HG02588 (cell line): ENCODE measurements at regions not wholly inside any gene's neighbourhood (a gene's known extent, or its start where the extent isn't known, plus 50 kb on each side); places are given as distances from the start of the nearest gene placed in this dataset.
"Not testable (repeated sequence)": the region's sequence is repeated elsewhere in the genome, so short reads cannot be mapped to it uniquely, and the experiment has no call there.

Experiments
- ATAC-seq: cut with Tn5 transposase; IDR thresholded peaks from one replicate; pipeline ENCODE4 v1.9.1; 2021; ENCODE audit warnings: mild to moderate bottlenecking, moderate library complexity; ENCODE audit not compliant: unreplicated experiment

DNA sequence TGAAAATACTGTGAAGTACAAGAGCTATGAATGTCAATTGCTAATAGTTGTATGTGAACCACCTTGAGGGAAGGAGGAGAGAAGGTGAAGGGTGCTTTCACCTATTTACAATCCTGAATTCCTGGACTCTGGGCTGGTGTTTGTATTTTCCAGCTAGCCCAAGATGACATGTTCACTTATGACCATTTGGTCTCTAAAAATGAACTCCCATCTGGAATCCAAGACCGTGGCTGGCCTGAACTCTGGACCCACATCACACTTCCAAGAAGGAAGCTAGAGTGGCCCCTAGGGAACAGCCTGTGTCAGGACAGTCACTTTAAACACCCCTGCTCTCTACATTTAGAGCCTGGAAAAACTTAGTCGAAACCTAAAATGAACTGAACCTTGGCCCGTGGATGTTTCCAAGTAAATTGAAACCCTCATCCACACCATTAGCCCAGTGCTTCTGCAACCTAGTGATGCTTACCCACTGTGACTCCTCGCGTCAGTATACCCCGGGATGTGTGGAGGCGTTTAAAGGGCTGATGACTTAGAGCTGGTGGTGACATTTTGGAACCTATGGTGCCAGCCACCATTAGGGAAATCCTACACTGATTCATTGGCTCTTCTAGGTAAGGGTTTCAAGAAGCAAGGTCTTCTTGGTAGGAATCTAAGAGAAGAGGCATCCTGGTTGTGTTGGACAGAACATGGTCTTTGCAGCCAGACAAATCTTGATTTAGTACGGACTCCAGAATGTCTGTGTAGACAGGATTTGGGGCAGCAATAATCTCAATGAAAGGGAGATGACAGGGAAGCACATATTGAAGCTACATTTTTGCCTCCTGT, 171.5 kb upstream of the IRF2BP2 start:
- ATAC-seq, result no peak

DNA sequence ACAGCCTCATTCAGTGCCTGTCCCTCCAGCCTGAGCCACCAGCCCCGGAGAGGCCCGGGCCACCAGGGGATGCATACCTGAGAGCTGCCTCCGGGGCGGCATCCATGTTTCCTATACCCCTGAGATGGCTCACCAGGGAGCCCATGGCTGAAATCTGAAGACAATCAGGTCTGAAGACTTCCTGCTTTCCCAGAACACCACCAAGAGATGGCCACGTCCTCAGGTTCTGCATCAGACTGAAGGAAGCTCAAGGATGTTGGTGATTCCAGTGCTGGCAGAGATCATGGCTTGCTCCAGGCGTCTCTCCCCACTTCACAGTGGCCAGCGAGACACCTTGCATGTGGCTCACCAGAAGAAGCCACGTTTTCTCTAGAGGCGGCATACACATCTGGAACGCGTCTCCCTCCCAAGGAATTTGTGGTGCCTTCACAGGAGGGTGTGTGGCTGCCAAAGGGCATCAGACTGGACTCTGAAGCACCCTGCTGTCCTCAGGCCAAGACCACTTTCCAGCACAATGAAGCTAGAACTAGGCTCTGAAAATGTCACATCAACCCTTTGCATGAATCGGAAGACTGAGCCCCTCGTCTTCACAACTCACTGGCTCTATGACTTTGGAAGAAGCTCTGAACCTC, 170.7 kb upstream of the IRF2BP2 start:
- ATAC-seq, result no peak

DNA sequence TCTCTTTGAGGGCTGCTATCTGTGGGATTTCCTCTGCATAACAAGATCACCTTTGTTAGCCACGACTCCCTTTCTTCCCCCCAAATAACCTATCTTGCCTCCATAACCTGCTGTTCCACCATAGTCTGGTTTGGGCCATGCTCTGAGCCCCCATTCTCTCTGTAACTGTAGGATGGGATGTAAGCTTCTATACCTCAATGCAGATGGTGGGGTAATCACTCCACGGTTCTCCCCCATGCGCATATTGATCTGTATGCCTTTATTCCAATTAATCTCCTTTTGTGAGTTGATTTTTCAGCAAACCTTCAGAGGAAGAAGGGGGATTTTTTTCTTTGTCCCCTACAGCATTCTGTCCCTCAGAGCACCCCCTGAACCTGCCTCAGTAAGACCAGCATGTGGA, 170.1 kb upstream of the IRF2BP2 start:
- ATAC-seq, result no peak

DNA sequence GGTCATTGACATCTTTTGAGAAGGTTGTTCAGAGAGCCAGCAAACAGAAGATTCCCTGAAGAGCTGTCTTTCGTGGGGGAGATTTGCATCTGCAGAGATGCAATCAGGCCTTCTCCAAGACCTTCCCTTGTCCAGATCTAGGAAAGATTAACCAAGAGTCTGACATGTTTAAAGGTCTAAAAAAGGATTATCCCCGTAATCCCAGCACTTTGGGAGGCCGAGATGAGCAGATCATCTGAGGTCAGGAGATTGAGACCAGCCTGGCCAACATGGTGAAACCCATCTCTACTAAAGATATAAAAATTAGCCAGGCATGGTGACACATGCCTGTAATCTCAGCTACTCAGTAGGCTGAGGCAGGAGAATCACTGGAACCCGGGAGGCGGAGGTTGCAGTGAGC, 169.6 kb upstream of the IRF2BP2 start:
- ATAC-seq, result not testable (repeated sequence)

DNA sequence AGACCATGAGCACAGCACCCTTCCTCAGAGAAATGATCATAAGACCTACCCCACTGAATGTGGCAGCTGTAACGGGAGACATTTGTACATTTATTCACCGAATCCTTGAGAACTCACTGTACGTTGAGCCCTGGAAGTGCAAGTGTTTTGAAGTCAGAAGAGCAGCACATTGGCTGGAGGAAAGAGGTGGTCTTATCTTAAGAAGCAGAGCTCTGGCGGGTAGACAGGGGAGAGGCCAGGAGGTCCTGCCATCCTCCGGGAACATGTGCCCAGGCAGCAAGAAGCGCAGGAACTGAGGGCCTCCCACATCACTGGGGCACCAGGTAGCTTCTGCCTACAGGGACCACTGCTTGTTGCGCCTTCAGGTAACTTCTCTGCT, 169.2 kb upstream of the IRF2BP2 start:
- no peak for ATAC-seq

DNA sequence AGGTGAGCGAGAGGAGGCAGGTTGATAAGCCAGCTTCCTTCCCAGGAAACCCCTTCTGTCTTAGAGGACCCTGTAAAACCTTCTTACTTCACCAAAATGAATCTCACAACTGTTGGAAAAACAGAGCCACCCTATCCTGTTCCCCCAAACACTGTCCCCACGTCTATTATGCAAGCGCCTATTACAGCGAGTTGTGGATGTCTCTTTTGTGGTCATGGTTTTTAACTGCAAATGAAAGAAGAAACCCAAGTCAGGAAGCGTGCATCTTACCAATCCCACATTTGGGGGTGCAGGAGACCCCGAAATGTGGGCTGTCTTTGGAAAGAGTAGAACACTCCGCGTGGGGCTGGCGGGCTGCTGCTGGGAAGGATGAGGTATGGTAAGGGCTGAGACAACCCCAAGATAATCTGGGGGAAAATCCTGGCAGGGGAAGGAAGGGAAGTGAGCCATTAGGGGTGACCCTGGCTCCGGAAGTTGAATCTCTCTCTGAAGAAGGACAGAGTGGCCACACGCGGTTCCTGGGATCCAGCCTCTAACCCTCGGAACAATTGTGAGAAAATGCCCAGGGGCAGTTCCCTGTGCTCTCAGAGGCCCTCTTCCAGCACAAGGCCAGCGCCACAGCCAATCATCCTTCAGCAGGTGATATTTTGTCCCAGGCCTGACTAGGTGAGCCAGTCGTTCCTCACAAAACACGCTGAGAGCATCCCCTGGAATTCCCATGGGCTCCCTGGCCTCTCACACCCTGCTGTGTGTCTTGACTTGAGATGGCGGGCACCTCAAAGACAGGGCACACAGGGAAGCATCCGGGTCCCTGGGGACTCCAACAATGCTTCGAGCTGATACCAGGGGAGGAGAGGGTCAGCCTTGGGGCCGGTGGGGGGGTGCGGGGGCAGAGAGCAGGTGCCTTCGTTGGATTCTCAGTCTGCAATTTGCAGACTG, 168.5 kb upstream of the IRF2BP2 start:
- ATAC-seq, result no peak

DNA sequence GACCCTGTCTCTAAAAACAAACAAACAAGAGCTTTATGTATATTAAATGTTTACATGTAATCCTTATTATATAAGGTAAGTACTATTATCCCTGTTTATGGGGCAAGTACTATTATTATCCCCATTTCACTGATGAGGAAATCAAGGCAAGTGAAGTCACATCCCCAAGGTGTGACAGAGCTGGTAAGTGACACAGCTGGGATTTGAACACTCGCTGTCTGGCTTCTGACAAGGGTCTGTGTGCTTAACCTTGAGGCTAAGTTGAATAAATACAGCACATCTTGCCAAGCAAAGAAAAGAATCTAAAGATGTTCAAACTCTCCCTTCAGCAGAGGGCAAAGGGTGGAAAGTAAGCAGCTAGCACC, 167.9 kb upstream of the IRF2BP2 start:
- no peak for ATAC-seq

DNA sequence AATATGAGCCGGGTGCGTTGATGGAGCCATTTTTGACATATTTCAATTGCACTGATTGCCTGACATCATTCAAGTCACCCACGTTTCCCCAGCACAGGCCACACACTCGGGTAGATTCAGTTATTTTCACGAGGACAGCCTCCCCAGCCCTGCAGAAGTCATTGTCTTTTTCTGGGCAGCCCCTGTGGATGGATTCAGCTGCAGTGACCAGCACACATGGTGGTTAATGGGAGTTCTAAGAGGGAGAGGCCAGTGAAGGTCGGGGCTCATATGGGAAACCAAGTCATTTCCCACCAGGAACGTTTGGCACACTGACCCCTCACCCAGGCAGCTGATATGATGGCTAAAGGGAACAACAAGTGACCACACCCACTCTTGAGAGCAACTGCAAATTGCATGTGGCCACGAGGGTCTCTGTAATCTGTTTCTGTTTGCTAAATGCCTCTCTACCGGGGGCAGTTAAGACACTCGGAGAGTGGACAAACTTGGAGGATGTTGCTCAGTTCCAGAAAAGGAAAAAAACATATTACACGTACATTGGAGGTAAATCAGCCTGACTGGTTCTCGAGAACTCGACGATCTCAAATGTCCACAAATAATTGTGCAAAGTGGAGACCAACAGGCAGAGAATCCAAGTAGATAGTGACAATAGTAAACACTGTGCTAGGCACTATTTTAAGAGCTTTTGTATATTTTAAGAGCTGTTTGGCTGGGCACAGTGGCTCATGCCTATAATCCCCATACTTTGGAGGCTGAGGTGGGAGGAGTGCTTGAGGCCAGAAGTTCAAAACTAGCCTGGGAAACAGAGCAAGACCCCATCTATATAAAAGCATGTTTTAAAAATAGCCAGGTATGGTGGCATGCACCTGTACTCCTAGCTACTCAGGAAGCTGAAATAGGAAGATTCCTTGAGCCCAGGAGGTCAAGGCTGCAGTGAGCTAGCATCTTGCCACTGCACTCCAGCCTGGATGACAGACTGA, 167.2 kb upstream of the IRF2BP2 start:
- no peak for ATAC-seq

DNA sequence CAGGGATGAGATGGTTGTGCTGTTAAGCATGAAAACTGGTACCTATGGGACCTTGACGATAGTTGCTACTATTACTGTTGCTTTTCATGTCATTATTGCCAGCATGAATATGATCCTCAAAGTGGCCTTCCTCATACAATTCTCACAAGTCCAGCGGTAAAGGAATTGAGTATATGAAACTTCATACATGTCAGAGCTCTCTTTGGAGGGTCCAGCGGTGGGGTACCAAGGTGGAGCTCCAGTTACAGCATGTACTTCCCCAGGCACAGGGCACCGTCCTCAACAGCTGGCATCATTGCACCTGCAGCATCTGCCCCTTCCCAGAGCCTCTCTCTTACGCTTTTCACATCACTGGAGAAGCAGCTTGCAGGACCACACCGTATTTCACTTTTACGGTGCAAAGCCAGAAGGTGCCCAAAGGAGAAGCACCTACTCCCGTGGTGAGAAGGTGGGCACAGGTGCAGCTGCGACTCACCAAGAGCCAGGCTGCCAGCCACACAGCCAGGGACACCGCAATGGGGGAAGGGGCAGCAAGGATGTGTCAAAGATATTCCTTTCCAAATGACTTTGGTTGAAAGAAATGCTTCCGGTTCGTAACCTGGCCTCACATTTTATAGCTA, 166.4 kb upstream of the IRF2BP2 start:
- no peak for ATAC-seq

DNA sequence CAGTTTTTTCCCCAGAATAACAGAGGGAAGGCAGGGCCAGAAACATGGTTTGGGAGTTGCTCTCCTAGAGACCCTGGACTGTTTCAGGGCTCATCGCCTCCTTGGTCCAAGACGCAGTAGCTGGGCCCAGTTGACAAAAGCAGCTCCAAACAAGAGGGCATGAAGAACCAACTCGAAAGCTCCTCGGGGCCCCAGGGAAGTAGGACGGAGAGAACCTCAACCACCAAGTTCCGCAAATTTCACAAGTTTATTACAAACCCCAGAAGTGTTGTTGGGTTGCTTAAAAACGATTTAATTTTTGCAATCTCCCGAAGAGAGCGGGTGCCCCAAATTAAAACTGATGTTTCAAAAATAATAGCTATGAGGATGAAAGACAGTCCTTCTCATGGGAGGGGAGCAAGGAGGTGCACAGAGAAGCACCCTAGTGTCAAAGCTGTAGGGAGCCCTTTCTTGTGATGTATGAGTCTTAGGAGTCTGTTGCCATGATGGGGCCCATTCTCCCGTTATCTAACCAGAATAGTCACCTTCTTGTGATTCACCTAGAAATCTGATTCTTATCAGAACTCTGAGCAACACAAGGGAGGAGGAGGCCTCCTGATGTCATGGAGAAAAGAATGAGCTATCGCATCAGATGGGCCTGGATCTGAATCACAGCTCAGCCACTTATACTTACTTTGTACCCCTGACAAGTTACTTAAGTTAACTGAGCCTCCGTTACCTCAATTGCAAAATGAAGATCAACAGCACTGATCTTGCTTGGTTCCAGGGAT, 165.7 kb upstream of the IRF2BP2 start:
- no peak for ATAC-seq

DNA sequence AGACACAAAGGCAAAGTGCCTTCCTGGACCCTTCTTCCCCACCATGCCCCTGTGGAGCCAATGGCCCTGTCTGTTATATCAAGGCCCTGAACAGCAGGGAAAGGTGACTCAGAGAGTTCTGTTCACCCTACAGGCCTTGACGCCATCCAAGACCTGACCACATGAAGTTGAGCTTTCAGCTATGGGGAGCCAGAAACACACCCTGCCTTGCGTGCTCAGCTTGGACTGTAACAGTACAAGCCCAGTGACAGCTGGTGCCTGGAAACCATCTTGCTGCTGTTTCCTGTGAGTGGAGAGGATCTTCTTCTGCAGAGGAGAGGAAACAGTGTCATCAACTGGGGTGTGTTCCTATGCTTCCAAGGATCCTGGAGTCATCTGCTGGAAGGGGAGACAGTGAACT, 165.0 kb upstream of the IRF2BP2 start:
- ATAC-seq, result no peak

DNA sequence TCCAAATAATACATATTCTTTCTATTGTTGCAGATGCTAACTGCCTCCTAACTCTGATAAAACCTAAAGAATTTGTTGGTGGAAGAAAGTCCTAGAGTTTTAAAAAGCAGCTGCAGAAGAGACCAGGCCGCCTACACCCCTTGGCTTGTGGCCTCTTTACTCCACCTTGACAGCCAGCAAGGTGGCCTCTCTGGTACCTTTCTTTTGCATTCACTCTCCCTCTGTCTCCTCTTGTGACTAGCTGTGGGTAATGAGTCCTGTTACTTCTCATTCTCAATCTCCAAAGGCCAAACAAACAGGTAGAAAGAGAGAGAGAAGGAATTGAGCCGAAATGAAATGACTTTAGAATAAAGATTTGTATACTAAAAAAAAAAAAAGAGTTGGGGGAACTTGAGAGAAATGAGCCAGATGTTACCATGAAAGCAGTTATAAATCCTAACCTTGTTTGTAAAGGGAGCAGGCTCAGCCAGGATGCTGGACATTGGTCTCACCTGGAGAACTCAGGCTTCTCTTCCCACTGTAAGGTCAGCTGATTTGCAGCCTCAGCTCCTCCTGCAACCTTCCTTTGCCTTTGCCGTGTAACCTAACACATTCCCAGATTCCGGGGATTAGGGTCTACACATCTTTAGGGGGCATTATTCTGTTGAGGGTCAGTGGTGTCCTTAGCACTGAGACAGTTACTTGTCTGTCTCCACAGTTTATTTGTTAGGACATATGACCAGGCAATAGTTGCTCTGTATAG, 164.1 kb upstream of the IRF2BP2 start:
- ATAC-seq, result no peak

DNA sequence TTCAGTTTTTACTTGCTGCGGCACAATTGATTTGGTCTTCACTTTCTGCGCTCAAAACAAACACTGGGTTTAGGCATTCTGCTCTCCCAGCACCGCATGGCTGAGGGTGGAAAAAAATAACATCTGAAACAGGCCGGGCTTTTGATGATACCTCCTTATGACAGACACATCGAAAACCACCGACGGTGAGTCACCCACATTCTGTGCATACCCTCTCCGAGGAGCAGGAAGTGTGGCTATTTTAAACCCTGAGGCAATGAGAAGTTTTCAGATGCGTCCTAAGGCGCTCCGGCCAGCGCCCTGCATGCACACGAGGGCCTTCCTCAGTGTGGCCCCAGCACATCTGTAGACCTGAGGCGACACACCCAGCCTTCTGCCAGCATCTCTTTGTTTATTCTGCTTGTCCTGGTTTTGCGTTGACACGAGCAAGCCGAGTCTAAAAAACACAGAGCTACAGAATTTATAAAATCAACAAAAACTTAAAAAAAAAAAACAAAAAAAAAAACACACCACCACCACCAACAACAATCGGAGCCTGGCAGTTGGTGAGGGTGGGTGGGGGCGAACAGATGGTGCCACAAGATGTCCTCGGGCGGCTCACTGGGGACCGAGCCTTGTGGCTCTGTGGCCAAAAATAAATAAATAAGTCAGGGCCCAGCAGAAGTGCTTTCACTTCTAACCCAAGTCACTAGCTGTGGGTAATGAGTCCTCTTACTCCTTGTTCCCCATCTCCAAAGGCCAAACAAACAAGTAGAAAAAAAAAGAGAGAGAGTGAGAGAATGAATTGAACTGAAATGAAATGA, 162.6 kb upstream of the IRF2BP2 start:
- ATAC-seq, result peak; percentile 90

DNA sequence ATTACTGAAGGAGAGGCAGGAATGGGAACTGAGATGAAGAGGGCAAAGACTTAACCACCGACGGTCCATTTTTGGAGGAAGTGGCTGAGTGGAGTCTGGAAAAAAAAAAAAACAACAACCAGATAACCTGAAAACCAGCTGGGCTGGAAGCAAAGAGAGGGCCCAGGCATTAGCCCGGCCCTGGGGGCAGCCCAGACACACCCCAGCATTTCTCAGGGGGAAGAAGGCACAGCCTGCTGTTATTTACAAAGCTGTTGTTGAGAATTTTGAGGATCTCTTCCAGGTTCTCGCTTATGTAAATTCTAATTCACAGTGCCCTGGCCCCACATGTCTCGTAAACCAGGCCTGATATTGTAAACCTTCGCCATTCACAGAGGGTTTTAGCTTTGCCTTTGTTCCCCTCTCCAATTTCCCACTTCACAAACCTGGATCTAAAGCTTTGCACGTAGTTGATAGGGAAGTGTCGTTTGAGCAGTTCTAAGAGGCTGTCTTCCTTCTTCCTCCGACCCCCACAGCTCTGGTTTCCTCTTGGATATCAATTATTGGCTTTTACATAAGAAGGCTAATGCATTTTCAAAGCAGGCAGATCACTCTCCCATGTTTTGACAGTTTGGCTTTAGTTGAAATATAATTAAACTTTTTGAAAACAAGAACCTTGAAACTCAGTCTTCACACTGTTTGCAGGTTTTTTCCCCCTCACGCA, 161.8 kb upstream of the IRF2BP2 start:
- no peak for ATAC-seq

DNA sequence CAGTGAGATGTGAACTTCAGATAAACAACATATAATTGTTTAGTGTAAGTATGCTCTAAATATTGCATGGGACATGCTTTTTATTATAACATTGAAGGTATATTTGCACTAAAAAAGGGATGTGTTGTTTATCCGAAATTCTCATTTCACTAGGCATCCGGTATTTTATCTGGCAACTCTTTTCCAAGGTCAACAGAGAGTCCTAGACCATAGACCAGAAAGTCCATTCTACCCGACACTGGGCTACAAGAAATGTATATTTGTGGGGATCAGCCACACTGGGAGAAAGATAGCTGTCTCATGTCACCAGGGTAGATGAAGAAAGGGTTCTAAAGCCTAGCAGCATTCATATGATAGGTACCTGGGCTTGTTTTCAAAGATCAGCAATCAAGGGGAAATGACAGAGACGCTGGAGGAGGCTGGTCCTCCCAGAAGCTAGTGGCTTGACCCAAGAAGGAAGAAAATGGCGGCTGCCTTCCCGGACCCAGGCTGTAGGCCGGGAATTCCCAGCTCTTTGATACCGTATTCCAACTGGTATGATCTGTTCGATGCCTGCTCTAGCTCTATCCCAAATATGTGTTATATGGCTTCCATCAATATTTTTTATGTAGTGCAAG, 161.1 kb upstream of the IRF2BP2 start:
- no peak for ATAC-seq

DNA sequence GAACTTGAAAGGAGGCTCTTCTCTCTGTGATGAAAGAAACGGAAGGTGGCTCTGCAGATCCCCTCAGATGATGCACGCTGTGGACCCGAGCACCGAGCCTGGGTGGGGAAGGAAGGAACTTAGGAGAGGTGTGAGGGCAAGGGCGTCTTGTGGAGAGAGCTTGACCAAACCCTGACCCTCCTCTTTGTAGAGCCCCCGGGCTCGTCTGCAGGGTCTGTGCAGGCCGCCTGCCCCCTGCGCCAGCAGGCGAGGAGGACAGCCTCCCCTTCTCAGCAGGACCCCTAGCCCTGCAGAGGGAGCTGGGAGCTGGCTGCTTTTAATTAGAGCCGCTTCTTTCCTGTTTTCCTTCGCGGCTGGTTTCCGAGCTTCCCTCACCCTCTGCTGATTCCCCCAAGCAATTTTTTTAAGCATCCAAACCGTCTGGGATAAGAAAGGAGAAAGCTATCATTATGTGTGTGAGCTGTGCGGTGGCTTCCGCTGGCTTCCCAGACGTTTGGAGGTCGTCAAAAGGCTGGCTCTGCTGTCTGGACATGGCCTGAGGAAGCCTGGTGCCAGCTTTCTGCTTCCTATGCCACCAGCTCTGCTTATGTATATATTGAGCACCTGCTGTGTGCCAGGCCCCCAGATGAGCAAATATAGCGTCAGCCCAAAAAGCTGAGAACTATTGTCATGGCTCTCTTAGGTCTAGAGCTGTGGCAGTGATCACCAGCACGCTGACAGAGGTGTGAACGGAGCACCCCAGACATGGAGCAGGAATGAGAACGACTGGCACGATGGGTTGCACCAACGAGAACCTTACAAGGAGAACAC, 160.2 kb upstream of the IRF2BP2 start:
- ATAC-seq, result no peak
